HG03196 (cell line): ENCODE measurements at regions not wholly inside any gene's neighbourhood (a gene's known extent, or its start where the extent isn't known, plus 50 kb on each side); places are given as distances from the start of the nearest gene placed in this dataset.
"Not testable (repeated sequence)": the region's sequence is repeated elsewhere in the genome, so short reads cannot be mapped to it uniquely, and the experiment has no call there.

ENCODE experiments used
- ATAC-seq: cut with Tn5 transposase; IDR thresholded peaks from one replicate; pipeline ENCODE4 v1.9.1; 2021; ENCODE audit not compliant: unreplicated experiment

- ATAC-seq = no peak
These were observed 242.7 kb downstream of the ASXL3 start for GRCh38 chr18:33820517-33821371.

GRCh38 chr18:33819692-33820343 lies 241.8 kb downstream of the ASXL3 start:
- not testable (repeated sequence) for ATAC-seq

GRCh38 chr18:33818145-33818544 lies 240.1 kb downstream of the ASXL3 start:
- ATAC-seq = no peak

GRCh38 chr18:33817096-33817495 lies 239.1 kb downstream of the ASXL3 start:
- no peak for ATAC-seq

- no peak for ATAC-seq
These were observed 236.5 kb downstream of the ASXL3 start for GRCh38 chr18:33814546-33814945.

- no peak for ATAC-seq
These were observed 234.2 kb downstream of the ASXL3 start for GRCh38 chr18:33812186-33812585.

- ATAC-seq = no peak
These were observed 227.6 kb downstream of the ASXL3 start for GRCh38 chr18:33805592-33805991.

- ATAC-seq = no peak
These were observed 226.2 kb downstream of the ASXL3 start for GRCh38 chr18:33804258-33804657.

- no peak for ATAC-seq
These were observed 225.6 kb downstream of the ASXL3 start for GRCh38 chr18:33803636-33804035.

GRCh38 chr18:33802955-33803354 lies 224.9 kb downstream of the ASXL3 start:
- ATAC-seq = no peak
